HG03039 (cell line): ENCODE measurements at regions not wholly inside any gene's neighbourhood (a gene's known extent, or its start where the extent isn't known, plus 50 kb on each side); places are given as distances from the start of the nearest gene placed in this dataset.

Experiments used
- ATAC-seq: cut with Tn5 transposase; IDR thresholded peaks from one replicate; pipeline ENCODE4 v1.9.1; 2021; ENCODE audit warnings: mild to moderate bottlenecking, moderate library complexity; ENCODE audit not compliant: unreplicated experiment

- ATAC-seq, result no peak
Measured at GRCh38 chr19:29395111-29395733, 130.6 kb upstream of the VSTM2B start.

GRCh38 chr19:29395734-29396414 lies 129.9 kb upstream of the VSTM2B start:
- ATAC-seq, result no peak

GRCh38 chr19:29396925-29397324 lies 128.9 kb upstream of the VSTM2B start:
- no peak for ATAC-seq

- no peak for ATAC-seq
Measured at GRCh38 chr19:29397748-29398147, 128.0 kb upstream of the VSTM2B start.

- ATAC-seq, result no peak
Measured at GRCh38 chr19:29399804-29400203, 126.0 kb upstream of the VSTM2B start.

- ATAC-seq, result no peak
Measured at GRCh38 chr19:29400917-29401711, 124.7 kb upstream of the VSTM2B start.

- no peak for ATAC-seq
Measured at GRCh38 chr19:29401712-29402421, 123.9 kb upstream of the VSTM2B start.

GRCh38 chr19:29402563-29402962 lies 123.2 kb upstream of the VSTM2B start:
- no peak for ATAC-seq

GRCh38 chr19:29404015-29404414 lies 121.8 kb upstream of the VSTM2B start:
- ATAC-seq, result no peak

- ATAC-seq, result no peak
Measured at GRCh38 chr19:29404951-29405727, 120.7 kb upstream of the VSTM2B start.

- no peak for ATAC-seq
Measured at GRCh38 chr19:29405728-29405995, 120.1 kb upstream of the VSTM2B start.

- ATAC-seq, result no peak
Measured at GRCh38 chr19:29409076-29409862, 116.5 kb upstream of the VSTM2B start.

- no peak for ATAC-seq
Measured at GRCh38 chr19:29410601-29411000, 115.2 kb upstream of the VSTM2B start.

GRCh38 chr19:29411113-29411581 lies 114.6 kb upstream of the VSTM2B start:
- ATAC-seq, result no peak

- no peak for ATAC-seq
Measured at GRCh38 chr19:29413435-29413834, 112.4 kb upstream of the VSTM2B start.

- ATAC-seq, result no peak
Measured at GRCh38 chr19:29415507-29415906, 110.3 kb upstream of the VSTM2B start.

- ATAC-seq, result no peak
Measured at GRCh38 chr19:29417048-29417447, 108.7 kb upstream of the VSTM2B start.

GRCh38 chr19:29418201-29418600 lies 107.6 kb upstream of the VSTM2B start:
- no peak for ATAC-seq

- ATAC-seq, result no peak
Measured at GRCh38 chr19:29420065-29420464, 105.7 kb upstream of the VSTM2B start.
